Omental fat pad (tissue), 3 donors: ENCODE measurements at regions not wholly inside any gene's neighbourhood (a gene's known extent, or its start where the extent isn't known, plus 50 kb on each side); places are given as distances from the start of the nearest gene placed in this dataset.

Source experiments
- ATAC-seq: fragments of 150-250 bp; one replicate; pipeline ENCODE4 v1.9.1; 2016; ENCODE audit warnings: mild to moderate bottlenecking, moderate library complexity; ENCODE audit not compliant: low FRiP score
- DNase-seq: peaks from one replicate; pipeline ENCODE4 v3.0.0-alpha.2; 2019; ENCODE audit warnings: low spot score
- CTCF ChIP-seq, 3 donors: fragments of 450-650 bp; IDR thresholded peaks; one replicate each; pipeline ENCODE4 v1.5.1; 2016 to 2017; ENCODE audit warnings: antibody characterized with exemption in 3 of 3, mild to moderate bottlenecking in 3 of 3, moderate library complexity in 2 of 3

GRCh38 chr12:58357511-58357910 is 416.1 kb downstream of the ATP23 start:
- no peak for TF ChIP-seq CTCF (IDR thresholded peaks at IDR 0.05)
- ATAC-seq (no peak), DNase-seq (no peak)

- no peak for DNase-seq
- ATAC-seq, result no peak
- no peak for TF ChIP-seq CTCF (IDR thresholded peaks at IDR 0.05)
Observed at GRCh38 chr12:58358369-58358768, 417.0 kb downstream of the ATP23 start.

DNA sequence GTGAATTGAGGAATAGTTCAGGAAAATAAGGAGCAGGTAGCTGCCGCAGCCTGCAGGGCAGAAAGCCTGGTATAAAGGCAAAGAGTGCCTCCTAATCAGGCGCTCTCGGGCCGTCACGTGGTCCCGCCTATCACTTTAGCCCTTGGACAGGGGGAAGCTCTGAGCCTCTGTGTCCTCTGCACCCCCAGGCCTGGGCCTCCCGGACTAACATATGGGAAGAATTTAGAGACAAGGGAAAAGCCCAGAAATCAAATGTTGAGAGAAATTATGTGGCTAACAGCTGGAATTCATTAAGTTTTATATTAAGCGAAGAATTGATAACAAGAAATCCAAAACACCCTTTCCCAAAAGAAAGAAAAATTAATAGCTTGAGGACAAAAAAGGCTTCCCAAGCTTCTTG is 417.7 kb downstream of the ATP23 start:
- no peak for ATAC-seq
- DNase-seq, result no peak
- no peak for TF ChIP-seq CTCF (IDR thresholded peaks at IDR 0.05)

DNA sequence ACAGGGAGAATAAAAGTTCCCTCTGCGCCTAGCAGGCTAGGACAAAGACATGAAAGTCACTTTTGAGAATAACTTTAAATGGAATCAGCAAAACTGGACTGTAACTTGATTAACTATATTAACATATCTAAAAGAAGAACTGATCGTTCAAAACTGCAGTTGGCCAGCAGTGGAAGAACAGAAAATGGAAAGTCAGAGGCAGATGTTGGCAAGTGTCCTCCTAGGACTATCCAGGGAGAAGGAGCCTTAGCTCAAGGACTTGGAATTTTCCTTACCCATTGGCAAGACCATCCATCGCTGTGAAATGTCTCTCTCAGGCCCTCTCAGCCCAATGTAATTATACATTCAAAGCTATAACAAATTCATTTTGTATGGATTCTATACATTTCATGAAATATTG is 419.7 kb downstream of the ATP23 start:
- ATAC-seq (no peak), DNase-seq (no peak)
- no peak for TF ChIP-seq CTCF (IDR thresholded peaks at IDR 0.05)

DNA sequence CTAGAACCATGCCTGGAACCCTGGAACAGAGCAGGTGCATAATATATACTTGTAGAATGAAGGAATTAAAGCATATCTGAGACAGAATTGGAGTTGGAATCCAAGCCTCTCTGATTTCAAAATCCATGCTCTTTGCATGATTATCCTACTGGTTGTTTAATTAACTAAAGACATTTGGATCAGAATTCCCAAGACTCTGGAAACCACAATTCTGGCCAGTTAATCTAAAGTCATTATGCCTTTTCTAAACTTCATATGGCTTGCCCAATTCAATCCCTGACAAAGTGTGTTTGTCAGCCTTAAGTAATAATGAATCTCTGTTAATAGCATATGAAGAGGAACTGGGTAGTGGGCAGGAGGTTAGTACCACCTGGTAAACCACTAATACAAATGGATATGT is 422.6 kb downstream of the ATP23 start:
- TF ChIP-seq CTCF (IDR thresholded peaks at IDR 0.05), result no peak
- ATAC-seq (no peak), DNase-seq (no peak)

DNA sequence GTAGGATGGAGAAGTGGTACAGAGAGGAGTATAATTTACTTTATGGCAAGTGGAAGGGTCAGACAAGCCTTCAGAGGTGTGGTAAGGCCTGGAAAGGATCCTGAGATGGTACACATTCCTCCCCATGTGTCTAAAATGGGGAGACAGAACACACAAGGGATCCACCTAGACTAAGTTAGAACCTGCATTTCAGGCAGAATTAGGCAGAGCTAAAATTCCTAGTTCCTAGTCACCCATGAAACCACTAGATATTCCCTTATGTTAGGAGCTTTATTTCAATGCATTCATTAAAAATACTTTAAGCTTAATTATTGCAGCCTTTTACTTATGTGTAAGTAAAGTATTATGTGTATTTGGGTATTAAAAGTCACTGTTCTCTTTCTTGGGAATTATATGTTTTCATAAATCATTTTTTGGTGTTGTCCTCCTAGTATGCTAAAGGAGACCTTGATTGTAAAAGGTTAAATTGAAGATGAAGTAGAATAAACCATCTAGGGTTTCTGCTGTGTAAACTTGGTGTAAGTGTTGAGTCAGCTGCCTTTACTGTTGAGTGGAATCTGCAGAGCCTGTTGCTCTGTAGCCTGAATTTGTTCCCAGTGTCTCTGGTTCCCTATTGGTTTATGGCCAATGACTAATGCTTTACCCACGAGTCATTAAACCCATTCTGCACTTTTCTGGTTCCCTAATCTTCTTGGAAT is 423.2 kb downstream of the ATP23 start:
- ATAC-seq, result peak; percentile 57
- TF ChIP-seq CTCF (IDR thresholded peaks at IDR 0.05), result no peak
- DNase-seq, result no peak

- ATAC-seq (no peak), DNase-seq (no peak)
- TF ChIP-seq CTCF (IDR thresholded peaks at IDR 0.05), result no peak
Observed at GRCh38 chr12:58365087-58365390, 423.7 kb downstream of the ATP23 start.
